T-helper 1 cell treated with Interleukin-12 subunit alpha and Interleukin-12 subunit beta and Interleukin-4 antibody, amounts not matched to agents 30 μg/mL and 1 μg/mL, for 36 hours (primary cell): ENCODE measurements at regions not wholly inside any gene's neighbourhood (a gene's known extent, or its start where the extent isn't known, plus 50 kb on each side); places are given as distances from the start of the nearest gene placed in this dataset.

Source experiments
- H3K27ac Mint-ChIP-seq: one replicate; pipeline ENCODE4 v1.8.0; 2021; ENCODE audit warnings: mild to moderate bottlenecking, mixed read lengths
- H3K27me3 Mint-ChIP-seq: one replicate; pipeline ENCODE4 v1.8.0; 2021; ENCODE audit warnings: low read depth, mixed read lengths
- H3K36me3 Mint-ChIP-seq: one replicate; pipeline ENCODE4 v1.8.0; 2021; ENCODE audit warnings: low read depth, mixed read lengths
- H3K4me1 Mint-ChIP-seq: one replicate; pipeline ENCODE4 v1.8.0; 2021; ENCODE audit warnings: low read depth, mixed read lengths
- H3K4me3 Mint-ChIP-seq: one replicate; pipeline ENCODE4 v1.8.0; 2021; ENCODE audit warnings: mild to moderate bottlenecking, moderate library complexity, mixed read lengths
- H3K9me3 Mint-ChIP-seq: one replicate; pipeline ENCODE4 v1.8.0; 2021; ENCODE audit warnings: mixed read lengths

DNA sequence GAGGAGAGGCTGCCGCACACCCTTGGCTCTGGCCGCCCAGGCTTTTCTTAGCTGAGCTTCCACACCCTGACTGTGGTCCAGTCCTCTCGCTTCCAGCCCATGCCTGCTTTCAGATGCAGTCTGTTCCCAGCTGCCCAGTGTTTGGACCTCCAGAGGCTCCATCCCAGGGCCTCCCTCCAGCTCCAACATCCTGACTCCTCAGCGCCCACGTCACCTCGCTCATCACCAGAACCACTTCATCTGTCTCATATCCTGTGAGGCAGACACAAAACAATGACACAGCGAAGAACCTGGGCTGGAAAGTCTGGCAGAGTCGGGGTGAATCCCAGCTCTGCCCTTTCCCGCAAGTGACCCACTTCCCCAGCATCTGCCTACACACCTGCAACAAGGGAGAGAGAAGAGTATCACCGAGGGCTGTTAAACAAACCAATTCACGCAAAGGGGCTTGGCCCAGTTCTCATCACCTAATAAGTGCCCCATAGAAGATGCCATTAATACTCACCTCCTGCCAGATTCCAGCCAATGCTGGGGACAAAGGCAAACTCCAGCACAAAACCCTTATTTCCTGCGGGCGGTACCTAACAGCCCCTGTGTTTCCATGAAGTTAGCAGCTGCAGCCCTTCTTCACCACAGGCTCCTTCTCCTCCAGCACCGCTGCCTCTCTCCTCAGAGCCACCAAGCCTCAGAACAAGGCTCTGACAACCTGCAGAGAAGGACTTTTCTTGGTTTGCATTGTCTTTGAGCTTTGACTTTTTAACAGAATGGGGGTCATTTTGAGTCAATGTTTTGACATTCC lies 133.4 kb upstream of the CDH4 start:
- no peaks in the 10 kb centered on the region for H3K36me3 Mint-ChIP-seq
- peaks cover 1% of the 10 kb centered on the region for H3K4me1 Mint-ChIP-seq
- no peaks in the 10 kb centered on the region for H3K27me3 Mint-ChIP-seq
- H3K9me3 Mint-ChIP-seq = no peaks in the 10 kb centered on the region
- no peak overlapping the region for H3K4me3 Mint-ChIP-seq
- H3K27ac Mint-ChIP-seq = no peak overlapping the region

DNA sequence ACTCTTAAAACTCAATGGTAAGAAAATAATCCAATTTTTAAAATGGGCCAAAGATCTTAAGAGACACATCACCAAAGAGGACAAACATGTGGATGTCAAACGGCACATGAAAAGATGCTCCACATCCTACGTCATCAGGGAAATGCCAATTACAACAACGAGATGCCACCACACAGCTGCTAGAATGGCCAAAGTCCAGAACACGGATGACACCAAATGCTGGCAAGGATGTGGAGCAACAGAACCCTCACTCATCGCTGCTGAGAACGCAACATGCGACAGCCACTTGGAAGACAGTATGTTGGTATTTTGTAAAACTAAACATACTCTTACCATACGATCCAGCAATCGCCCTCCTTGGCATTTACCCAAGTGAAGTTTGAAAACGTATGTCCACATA lies 132.8 kb upstream of the CDH4 start:
- no peaks in the 10 kb centered on the region for H3K36me3 Mint-ChIP-seq
- no peaks in the 10 kb centered on the region for H3K9me3 Mint-ChIP-seq
- H3K27ac Mint-ChIP-seq = no peak overlapping the region
- peaks cover 1% of the 10 kb centered on the region for H3K4me1 Mint-ChIP-seq
- no peaks in the 10 kb centered on the region for H3K27me3 Mint-ChIP-seq
- H3K4me3 Mint-ChIP-seq = no peak overlapping the region

DNA sequence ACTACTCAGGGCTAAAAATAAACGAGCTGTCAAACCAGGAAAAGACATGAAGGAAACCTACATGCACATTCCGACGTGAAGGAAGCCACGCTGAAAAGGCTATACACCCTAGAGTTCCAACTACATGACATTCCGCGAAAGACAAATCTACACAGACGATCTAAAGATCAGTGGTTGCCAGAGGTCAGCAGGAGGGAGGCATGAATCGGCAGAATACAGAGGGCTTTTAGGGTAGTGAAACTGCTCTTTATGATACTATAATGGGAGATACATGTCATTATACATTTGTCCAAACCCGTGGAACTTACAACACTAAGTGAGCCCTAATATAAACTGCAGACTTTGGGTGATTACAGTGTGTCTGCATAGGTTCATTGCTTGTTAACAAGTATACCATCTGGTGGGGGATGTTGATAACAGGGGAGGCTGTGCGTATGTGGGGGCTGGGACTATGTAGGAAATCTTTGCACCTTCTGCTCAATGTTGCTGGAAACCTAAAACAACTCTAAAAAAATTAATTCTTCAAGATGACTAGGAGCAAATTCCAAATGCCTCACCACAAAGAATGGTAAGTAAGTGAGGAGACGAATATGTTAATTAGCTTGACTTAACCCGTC lies 132.2 kb upstream of the CDH4 start:
- H3K27ac Mint-ChIP-seq = no peak overlapping the region
- H3K9me3 Mint-ChIP-seq = no peaks in the 10 kb centered on the region
- no peaks in the 10 kb centered on the region for H3K36me3 Mint-ChIP-seq
- H3K27me3 Mint-ChIP-seq = no peaks in the 10 kb centered on the region
- no peak overlapping the region for H3K4me3 Mint-ChIP-seq
- peaks cover 1% of the 10 kb centered on the region for H3K4me1 Mint-ChIP-seq

DNA sequence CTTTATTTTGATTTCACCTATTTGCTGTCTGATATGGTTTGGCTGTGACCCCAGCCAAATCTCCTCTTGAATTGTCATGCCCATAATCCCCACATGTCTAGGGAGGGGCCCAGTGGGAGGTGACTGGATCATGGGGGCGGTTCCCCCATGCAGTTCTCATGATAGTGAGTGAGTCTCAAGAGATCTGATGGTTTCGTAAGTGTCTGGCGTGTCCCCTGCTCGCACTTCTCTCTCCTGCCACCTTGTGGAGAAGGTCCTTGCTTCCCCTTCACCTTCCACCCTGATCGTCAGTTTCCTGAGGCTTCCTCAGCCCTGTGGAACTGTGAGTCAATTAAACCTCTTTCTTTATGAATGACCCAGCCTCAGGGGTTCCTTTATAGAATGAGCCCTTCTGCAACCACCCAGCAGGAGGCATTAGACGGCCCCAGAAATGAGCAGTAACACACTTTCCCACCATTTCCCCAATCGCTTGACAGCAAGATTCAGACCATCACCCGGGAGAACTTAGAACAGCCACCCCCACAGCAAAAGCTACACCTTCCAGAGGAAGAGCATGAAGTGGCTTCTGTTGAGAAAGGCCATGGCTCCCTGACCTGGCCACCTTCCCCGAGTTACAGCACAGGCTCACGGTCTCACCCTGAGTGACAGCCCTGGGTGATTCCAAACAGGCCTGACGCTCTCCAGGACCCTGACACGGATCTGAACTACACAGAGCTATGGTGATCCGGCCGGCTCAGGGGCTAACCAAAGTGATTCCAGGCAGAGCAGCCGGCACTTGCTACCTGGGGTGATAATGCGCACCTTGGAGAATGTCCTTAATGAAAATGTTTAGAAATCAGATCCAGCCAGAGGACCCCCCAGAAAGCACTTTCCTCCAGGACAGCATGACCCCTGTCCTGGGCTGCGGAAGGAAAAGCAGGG lies 131.2 kb upstream of the CDH4 start:
- H3K36me3 Mint-ChIP-seq = no peaks in the 10 kb centered on the region
- H3K27ac Mint-ChIP-seq = no peak overlapping the region
- no peak overlapping the region for H3K4me3 Mint-ChIP-seq
- H3K27me3 Mint-ChIP-seq = no peaks in the 10 kb centered on the region
- no peaks in the 10 kb centered on the region for H3K9me3 Mint-ChIP-seq
- peaks cover 1% of the 10 kb centered on the region for H3K4me1 Mint-ChIP-seq

DNA sequence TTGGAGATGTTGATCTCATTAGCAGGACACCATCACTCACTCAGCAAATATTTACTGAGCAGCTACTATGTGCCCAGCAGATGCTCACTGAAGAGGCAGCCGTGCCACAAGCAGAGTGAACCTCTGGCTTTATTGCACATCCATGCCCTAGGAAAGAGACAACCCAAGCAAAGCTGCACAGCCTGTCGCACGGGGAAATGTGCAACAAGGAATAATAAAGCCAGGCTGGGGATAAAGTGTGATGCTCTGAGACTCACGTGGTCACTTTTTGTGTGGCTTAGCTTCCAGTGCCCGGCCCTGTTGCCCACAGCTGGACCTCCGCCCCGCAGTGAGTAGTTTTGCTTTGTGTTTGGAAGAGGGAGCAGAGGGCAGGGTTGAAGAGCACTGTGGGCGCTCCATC lies 130.4 kb upstream of the CDH4 start:
- Mint-ChIP-seq H3K27ac (no peak overlapping the region), H3K9me3 (no peaks in the 10 kb centered on the region), H3K27me3 (no peaks in the 10 kb centered on the region), H3K36me3 (no peaks in the 10 kb centered on the region), H3K4me1 (peaks cover 1% of the 10 kb centered on the region), H3K4me3 (no peak overlapping the region)

DNA sequence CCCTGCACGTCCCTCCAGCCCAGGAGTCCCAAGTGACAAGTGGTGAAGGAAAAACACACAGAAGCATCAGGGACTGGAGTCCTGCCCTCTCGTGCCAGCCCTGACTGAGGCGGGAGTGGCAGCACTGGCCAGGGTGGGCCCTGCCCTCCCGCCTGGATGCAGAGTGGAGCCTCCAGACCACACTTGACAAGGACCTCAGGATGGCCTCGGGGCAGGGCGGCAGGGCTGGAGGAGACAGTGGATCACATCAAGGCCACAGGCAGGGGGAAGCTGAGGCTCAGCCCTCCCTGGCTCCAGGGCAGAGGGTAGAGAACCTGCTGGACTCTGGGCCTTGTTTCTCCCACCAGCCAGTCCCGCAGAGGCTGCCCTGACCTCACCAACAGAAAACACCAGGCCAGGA lies 128.8 kb upstream of the CDH4 start:
- Mint-ChIP-seq H3K27me3 (no peaks in the 10 kb centered on the region), H3K4me3 (no peak overlapping the region), H3K4me1 (peaks cover 1% of the 10 kb centered on the region), H3K36me3 (no peaks in the 10 kb centered on the region), H3K27ac (no peak overlapping the region), H3K9me3 (no peaks in the 10 kb centered on the region)

DNA sequence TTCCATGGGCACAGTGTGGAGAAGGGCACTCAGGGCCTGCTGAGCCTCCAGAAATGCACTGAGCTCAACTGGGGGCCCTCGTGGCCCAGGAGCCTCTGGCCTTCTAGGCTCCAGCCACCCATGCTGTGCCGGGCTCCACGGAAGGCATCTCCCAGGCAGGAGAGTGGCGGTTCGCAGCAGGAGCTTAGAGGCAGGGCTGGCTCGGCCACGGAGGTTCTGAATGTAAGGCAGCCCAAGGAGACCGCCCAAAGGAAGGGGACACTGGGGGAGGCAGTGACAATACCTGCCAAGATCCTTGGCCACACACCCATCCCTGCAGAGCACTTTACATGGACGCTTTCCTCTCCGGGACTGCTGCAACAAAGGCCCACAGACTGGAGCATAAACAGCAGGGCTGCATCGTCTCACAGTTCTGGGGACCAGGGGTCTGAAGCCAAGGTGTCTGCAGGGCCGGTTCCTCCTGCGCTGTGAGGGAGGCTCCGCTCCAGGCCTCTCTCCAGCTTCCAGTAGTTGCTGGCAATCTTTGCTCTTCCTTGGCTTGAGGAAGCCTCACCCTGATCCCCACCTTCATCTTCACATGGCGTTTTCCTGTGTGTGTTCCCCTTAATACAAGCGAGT lies 128.2 kb upstream of the CDH4 start:
- Mint-ChIP-seq H3K9me3 (no peaks in the 10 kb centered on the region), H3K4me1 (peaks cover 1% of the 10 kb centered on the region), H3K27ac (no peak overlapping the region), H3K4me3 (no peak overlapping the region), H3K27me3 (no peaks in the 10 kb centered on the region), H3K36me3 (no peaks in the 10 kb centered on the region)

DNA sequence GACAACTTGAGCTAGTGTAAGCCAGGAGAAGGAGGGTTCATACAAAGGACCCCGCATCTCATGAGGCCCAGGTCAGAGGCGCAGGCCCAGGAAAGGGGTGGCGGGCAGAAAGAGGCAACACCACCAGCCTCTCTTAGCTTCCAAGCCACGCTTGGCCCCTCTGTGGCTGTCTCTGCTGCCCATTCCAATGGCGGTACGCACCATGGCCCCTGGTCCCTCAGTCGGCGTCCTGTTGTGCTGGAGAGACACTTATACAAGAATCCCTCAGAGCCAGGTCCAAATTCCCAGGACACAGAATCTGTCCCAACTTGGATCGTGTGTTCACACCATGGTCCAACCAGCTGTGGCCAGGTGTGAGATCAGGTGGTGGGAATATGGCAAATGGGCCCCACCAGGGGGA lies 127.0 kb upstream of the CDH4 start:
- peaks cover 8% of the 10 kb centered on the region for H3K27me3 Mint-ChIP-seq
- H3K4me3 Mint-ChIP-seq = no peak overlapping the region
- H3K36me3 Mint-ChIP-seq = no peaks in the 10 kb centered on the region
- H3K9me3 Mint-ChIP-seq = no peaks in the 10 kb centered on the region
- no peak overlapping the region for H3K27ac Mint-ChIP-seq
- H3K4me1 Mint-ChIP-seq = peaks cover 1% of the 10 kb centered on the region

DNA sequence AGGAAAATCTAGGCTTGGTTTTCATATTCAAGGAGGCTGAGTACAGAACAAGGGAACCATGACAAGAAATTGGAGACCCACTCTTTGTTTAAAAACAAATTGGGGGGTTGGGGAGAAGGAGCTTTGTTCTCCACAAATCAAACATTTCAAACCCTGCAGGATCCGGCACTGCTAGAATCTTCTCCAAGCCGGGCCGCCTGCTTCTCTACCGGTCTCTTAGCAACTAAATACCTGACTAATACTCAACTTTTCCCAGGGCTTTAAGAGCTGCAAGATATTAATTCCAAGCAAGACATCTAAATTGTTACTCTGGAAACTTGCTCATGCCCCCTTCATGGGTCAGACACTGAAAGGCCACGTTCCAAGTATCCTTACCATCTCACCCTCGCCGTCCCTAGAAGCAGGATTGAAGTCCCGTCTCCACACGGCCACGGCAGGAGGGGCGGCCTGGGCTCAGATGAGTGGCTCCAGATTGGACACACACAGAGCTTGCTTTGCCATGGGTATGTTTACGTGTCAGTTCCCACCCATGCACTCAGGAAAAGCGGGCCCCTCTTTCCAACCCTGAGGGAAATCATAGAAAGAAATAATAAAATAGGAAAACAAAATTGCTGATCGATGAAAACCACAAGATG lies 126.4 kb upstream of the CDH4 start:
- Mint-ChIP-seq H3K4me3 (no peak overlapping the region), H3K4me1 (no peaks in the 10 kb centered on the region), H3K27ac (no peak overlapping the region), H3K27me3 (peaks cover 8% of the 10 kb centered on the region), H3K36me3 (no peaks in the 10 kb centered on the region), H3K9me3 (no peaks in the 10 kb centered on the region)

DNA sequence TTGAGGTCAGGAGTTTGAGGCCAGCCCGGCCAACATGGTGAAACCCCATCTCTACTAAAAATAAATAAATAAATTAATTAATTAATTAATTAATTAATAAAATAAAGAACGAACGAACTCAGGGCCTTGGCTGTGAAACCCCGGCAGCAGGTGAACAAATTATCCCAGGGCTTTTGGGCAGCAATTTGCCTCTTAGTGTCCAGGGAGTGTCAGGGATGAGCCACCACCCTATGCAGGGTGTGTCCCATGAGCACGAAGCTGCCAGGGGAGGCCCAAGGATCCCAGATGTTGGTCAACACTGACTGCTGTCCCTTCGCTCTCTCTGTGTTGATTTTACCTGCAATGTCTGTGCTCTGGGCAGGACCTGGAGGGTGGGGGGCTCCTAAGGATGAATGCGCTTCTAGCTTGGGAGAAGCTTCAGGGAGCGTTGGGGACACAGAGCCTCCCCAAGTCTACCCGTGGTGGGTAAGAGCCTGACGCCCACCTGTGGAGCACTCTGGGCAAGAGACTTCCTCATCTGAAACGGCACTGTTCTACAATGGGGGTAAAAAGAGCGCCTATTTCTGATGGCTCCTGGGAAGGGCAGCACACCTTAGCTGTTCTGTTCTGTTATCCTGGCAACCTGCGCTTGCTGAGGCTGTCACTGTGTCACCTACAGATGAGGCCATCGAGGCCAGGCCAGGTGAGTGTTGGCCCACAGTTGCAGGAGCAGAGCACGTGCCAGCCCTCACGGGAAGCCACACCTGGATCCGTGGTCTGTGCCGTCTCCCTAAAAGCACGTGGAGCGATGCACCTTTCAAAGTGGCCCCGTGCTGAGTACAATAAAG lies 125.5 kb upstream of the CDH4 start:
- no peaks in the 10 kb centered on the region for H3K36me3 Mint-ChIP-seq
- no peaks in the 10 kb centered on the region for H3K9me3 Mint-ChIP-seq
- H3K4me3 Mint-ChIP-seq = no peak overlapping the region
- no peak overlapping the region for H3K27ac Mint-ChIP-seq
- H3K4me1 Mint-ChIP-seq = no peaks in the 10 kb centered on the region
- H3K27me3 Mint-ChIP-seq = peaks cover 8% of the 10 kb centered on the region

DNA sequence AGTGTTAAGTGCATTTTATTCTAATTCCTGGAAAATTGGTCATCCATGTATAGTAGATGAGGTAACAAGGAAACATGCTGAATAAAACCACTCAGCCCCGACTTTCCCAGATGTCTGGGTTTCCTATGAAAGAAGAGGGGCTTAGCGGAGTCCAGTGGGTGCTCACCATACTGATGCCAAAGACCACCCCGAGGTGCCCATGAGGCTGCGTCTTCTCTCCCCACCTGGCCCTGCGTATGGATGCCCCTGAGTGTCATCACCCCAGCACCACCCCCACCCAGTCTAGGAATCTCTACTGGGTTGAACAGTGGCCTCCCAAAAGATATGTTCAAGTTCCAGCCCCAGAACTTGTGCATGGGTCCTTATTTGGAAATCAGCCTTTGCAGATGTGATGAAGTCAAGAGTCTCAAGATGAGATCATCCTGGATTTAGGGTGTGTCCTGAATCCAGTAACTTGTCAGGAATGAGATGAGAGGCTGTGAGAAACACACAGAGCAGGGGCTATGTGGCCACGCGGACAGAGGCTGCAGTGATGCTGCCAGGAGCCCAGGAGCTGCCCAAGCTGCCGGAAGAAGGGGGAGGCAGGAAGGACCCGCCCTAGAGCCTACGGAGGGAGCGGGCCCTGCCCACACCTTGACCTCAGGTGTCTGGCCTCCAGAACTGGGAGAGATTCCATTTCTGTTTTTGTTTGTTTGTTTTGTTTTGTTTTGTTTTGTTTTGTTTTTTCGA lies 124.6 kb upstream of the CDH4 start:
- no peaks in the 10 kb centered on the region for H3K4me1 Mint-ChIP-seq
- no peaks in the 10 kb centered on the region for H3K9me3 Mint-ChIP-seq
- H3K27me3 Mint-ChIP-seq = peaks cover 8% of the 10 kb centered on the region
- H3K27ac Mint-ChIP-seq = no peak overlapping the region
- H3K4me3 Mint-ChIP-seq = no peak overlapping the region
- H3K36me3 Mint-ChIP-seq = no peaks in the 10 kb centered on the region

DNA sequence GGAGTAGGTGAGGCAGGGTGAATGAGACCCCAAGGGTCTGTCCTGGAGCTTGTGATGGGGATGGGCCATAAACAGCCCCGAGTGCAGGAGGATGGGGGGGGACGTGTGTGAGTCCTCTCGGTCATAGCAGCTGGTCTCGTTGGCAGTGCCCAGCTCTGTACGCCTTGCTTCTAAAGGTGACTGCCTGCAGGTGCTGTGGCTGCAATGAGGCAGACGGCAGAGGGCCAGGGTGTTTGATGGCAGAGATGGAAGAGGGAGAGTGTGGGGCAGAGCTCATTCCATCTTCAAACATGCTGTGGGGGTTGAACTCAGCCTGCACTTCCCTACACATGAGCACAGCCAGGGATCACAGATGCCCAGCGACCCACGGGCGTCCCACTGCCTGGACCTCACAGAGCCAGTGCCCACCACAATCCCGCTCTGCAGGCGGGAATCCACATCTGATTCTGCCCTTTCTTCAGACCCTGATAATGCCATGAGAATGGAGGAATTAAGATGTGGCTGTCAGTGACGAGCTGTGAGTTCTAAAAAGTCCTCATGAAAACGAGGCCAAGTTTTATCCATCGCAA lies 123.3 kb upstream of the CDH4 start:
- H3K27me3 Mint-ChIP-seq = peaks cover 8% of the 10 kb centered on the region
- H3K36me3 Mint-ChIP-seq = no peaks in the 10 kb centered on the region
- H3K27ac Mint-ChIP-seq = no peak overlapping the region
- H3K4me3 Mint-ChIP-seq = no peak overlapping the region
- no peaks in the 10 kb centered on the region for H3K9me3 Mint-ChIP-seq
- H3K4me1 Mint-ChIP-seq = no peaks in the 10 kb centered on the region

DNA sequence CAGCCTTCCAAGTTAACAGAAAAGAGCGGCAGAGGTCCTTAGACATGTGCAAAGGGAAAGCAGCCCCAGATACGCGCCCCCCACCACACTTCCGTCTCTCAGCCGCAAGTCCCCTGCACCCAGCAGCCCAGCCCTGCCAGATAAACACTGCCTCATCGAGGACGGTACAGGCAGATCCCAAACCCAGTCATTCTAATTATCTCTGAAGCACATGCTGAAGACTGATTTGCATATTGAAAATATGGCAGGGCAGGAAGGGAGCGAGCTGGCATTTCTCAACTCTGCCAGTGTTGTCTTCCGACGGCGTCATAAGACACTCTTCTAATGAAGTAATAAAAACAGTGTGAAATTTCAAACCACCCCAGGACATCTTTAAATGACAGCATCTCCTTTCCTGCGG lies 122.8 kb upstream of the CDH4 start:
- Mint-ChIP-seq H3K4me3 (no peak overlapping the region), H3K27ac (no peak overlapping the region), H3K4me1 (no peaks in the 10 kb centered on the region), H3K27me3 (peaks cover 8% of the 10 kb centered on the region), H3K36me3 (no peaks in the 10 kb centered on the region), H3K9me3 (no peaks in the 10 kb centered on the region)
